Epithelial cell of esophagus (primary cell): ENCODE measurements at regions not wholly inside any gene's neighbourhood (a gene's known extent, or its start where the extent isn't known, plus 50 kb on each side); places are given as distances from the start of the nearest gene placed in this dataset.

Experiments used
- DNase-seq: peaks from one replicate; pipeline ENCODE4 v3.0.0; 2010; ENCODE audit warnings: low read depth
- H3K4me3 ChIP-seq: 2 replicates; pipeline ENCODE4 v1.5.1; 2011; ENCODE audit warnings: mild to moderate bottlenecking, low read length, control low read depth
- CTCF ChIP-seq: IDR thresholded peaks from 2 replicates; pipeline ENCODE4 v1.5.1; 2011; ENCODE audit warnings: low read depth, mild to moderate bottlenecking, low read length, control low read depth, inconsistent platforms; ENCODE audit not compliant: insufficient read depth; ENCODE audit errors: missing control alignments

GRCh38 chr2:65722028-65722778 lies 289.8 kb upstream of the SPRED2 start:
- DNase-seq, result peak; percentile 69
- TF ChIP-seq CTCF, result peak; percentile 76
- H3K4me3 ChIP-seq, result no peak overlapping the region

GRCh38 chr2:65716698-65717097 lies 284.3 kb upstream of the SPRED2 start:
- no peak for DNase-seq
- no peak for TF ChIP-seq CTCF
- no peak overlapping the region for H3K4me3 ChIP-seq

GRCh38 chr2:65715323-65715722 lies 282.9 kb upstream of the SPRED2 start:
- no peak overlapping the region for H3K4me3 ChIP-seq
- TF ChIP-seq CTCF, result no peak
- no peak for DNase-seq

GRCh38 chr2:65714866-65715265 lies 282.5 kb upstream of the SPRED2 start:
- no peak for DNase-seq
- H3K4me3 ChIP-seq, result no peak overlapping the region
- no peak for TF ChIP-seq CTCF

GRCh38 chr2:65711863-65712262 lies 279.5 kb upstream of the SPRED2 start:
- no peak overlapping the region for H3K4me3 ChIP-seq
- no peak for DNase-seq
- TF ChIP-seq CTCF, result no peak

- H3K4me3 ChIP-seq, result no peak overlapping the region
- TF ChIP-seq CTCF, result peak; percentile 23
- peak; percentile 41 for DNase-seq
Measured at GRCh38 chr2:65710779-65711295, 278.4 kb upstream of the SPRED2 start.

GRCh38 chr2:65710356-65710755 lies 278.0 kb upstream of the SPRED2 start:
- no peak for DNase-seq
- H3K4me3 ChIP-seq, result no peak overlapping the region
- TF ChIP-seq CTCF, result no peak
